WTC11 (cell line): ENCODE measurements at regions not wholly inside any gene's neighbourhood (a gene's known extent, or its start where the extent isn't known, plus 50 kb on each side); places are given as distances from the start of the nearest gene placed in this dataset.
A peak's percentile ranks its signal among the peaks of the same experiment; 100 is the strongest.

Experiments
- ATAC-seq: fragments of 200-7000 bp; cut with Tn5 transposase; 2 replicates; pipeline ENCODE4 v1.10.0; 2021; ENCODE audit warnings: mild to moderate bottlenecking, moderate library complexity
- CTCF ChIA-PET: fragments of 300-600 bp; sonication (Branson Sonifier 250); formaldehyde crosslinking; loops from one replicate; lab custom pipeline; 2021; ENCODE audit warnings: antibody characterized with exemption; lab: Charles Lee
- POLR2A ChIA-PET: fragments of 350-600 bp; sonication (Branson Sonifier 250); formaldehyde crosslinking; loops from one replicate; lab custom pipeline; 2021; ENCODE audit warnings: antibody characterized with exemption; lab: Charles Lee
- DNase-seq: peaks from one replicate; pipeline ENCODE4 v3.0.0; 2021; ENCODE audit warnings: low spot score
- H3K27ac Mint-ChIP-seq: 2 replicates; pipeline ENCODE4 v1.8.0; 2021; ENCODE audit warnings: mixed read lengths
- H3K27me3 Mint-ChIP-seq: 2 replicates; pipeline ENCODE4 v1.8.0; 2021; ENCODE audit warnings: low read depth, mild to moderate bottlenecking, moderate library complexity, mixed read lengths
- H3K36me3 Mint-ChIP-seq: 2 replicates; pipeline ENCODE4 v1.8.0; 2021; ENCODE audit warnings: mixed read lengths
- H3K4me1 Mint-ChIP-seq: 2 replicates; pipeline ENCODE4 v1.8.0; 2022; ENCODE audit warnings: mixed read lengths
- H3K4me3 Mint-ChIP-seq: 2 replicates; pipeline ENCODE4 v1.8.0; 2021; ENCODE audit warnings: mild to moderate bottlenecking, moderate library complexity, mixed read lengths
- H3K9me3 Mint-ChIP-seq: 2 replicates; pipeline ENCODE4 v1.8.0; 2021; ENCODE audit warnings: mixed read lengths
- ATF6 ChIP-seq: sonication (generic); formaldehyde crosslinking; IDR thresholded peaks from 2 replicates; pipeline ENCODE4 v1.8.1; 2023; ENCODE audit warnings: mild to moderate bottlenecking, missing genetic modification reagents
- CDX4 ChIP-seq: fragments of 250-450 bp; sonication (Bioruptor Pico); IDR thresholded peaks from 2 replicates; pipeline ENCODE4 v1.9.0; 2021; ENCODE audit warnings: moderate library complexity, mild to moderate bottlenecking, inconsistent platforms, borderline replicate concordance
- CTCF ChIP-seq: fragments of 200-600 bp; IDR thresholded peaks from 2 replicates; pipeline ENCODE4 v1.8.0; 2022; ENCODE audit warnings: antibody characterized with exemption
- E2F5 ChIP-seq: sonication (generic); formaldehyde crosslinking; IDR thresholded peaks from 2 replicates; pipeline ENCODE4 v1.8.1; 2022; ENCODE audit warnings: mild to moderate bottlenecking, moderate library complexity, missing genetic modification reagents
- FOXP1 ChIP-seq: sonication (generic); formaldehyde crosslinking; IDR thresholded peaks from 2 replicates; pipeline ENCODE4 v1.8.0; 2022; ENCODE audit warnings: missing genetic modification reagents, mild to moderate bottlenecking, moderate library complexity, borderline replicate concordance
- GRHL2 ChIP-seq: fragments of 250-450 bp; sonication (Bioruptor Pico); IDR thresholded peaks from 2 replicates; pipeline ENCODE4 v1.8.0; 2022; ENCODE audit warnings: mild to moderate bottlenecking, moderate library complexity; ENCODE audit not compliant: insufficient replicate concordance, severe bottlenecking
- HMGA2 ChIP-seq: fragments of 250-450 bp; sonication (Bioruptor Pico); IDR thresholded peaks from 2 replicates; pipeline ENCODE4 v1.4.0; 2021; ENCODE audit warnings: mild to moderate bottlenecking, moderate library complexity
- IRF1 ChIP-seq: sonication (generic); formaldehyde crosslinking; IDR thresholded peaks from 2 replicates; pipeline ENCODE4 v1.8.0; 2023; ENCODE audit warnings: missing genetic modification reagents
- JUN ChIP-seq: sonication (generic); formaldehyde crosslinking; IDR thresholded peaks from 2 replicates; pipeline ENCODE4 v1.8.0; 2023; ENCODE audit warnings: mild to moderate bottlenecking, missing genetic modification reagents
- MAX ChIP-seq: sonication (generic); formaldehyde crosslinking; IDR thresholded peaks from 2 replicates; pipeline ENCODE4 v1.8.0; 2022; ENCODE audit warnings: mild to moderate bottlenecking, missing genetic modification reagents
- NFYB ChIP-seq: sonication (generic); formaldehyde crosslinking; conservative IDR thresholded peaks from 2 replicates; pipeline ENCODE4 v1.8.0; 2022; ENCODE audit warnings: low read depth, missing genetic modification reagents
- NR3C1 ChIP-seq: sonication (generic); formaldehyde crosslinking; conservative IDR thresholded peaks from 2 replicates; pipeline ENCODE4 v1.8.1; 2023; ENCODE audit warnings: low read depth, mild to moderate bottlenecking, missing genetic modification reagents
- OVOL2 ChIP-seq: fragments of 250-450 bp; sonication (Bioruptor Pico); IDR thresholded peaks from 2 replicates; pipeline ENCODE4 v1.9.0; 2021; ENCODE audit warnings: mild to moderate bottlenecking, borderline replicate concordance
- USF1 ChIP-seq: sonication (generic); formaldehyde crosslinking; IDR thresholded peaks from 2 replicates; pipeline ENCODE4 v1.8.0; 2022; ENCODE audit warnings: mild to moderate bottlenecking, missing genetic modification reagents
- ZBTB21 ChIP-seq: sonication (generic); formaldehyde crosslinking; IDR thresholded peaks from 2 replicates; pipeline ENCODE4 v1.8.1; 2023; ENCODE audit warnings: mild to moderate bottlenecking, missing genetic modification reagents, borderline replicate concordance
- ZNF317 ChIP-seq: sonication (generic); formaldehyde crosslinking; IDR thresholded peaks from 2 replicates; pipeline ENCODE4 v1.8.1; 2023; ENCODE audit warnings: low read depth, mild to moderate bottlenecking, moderate library complexity, missing genetic modification reagents, borderline replicate concordance
- ZNF532 ChIP-seq: fragments of 250-450 bp; sonication (Bioruptor Pico); IDR thresholded peaks from 2 replicates; pipeline ENCODE4 v1.9.0; 2021; ENCODE audit warnings: mild to moderate bottlenecking, borderline replicate concordance
- ZNF671 ChIP-seq: fragments of 250-450 bp; sonication (Bioruptor Pico); IDR thresholded peaks from 2 replicates; pipeline ENCODE4 v1.8.0; 2021; ENCODE audit warnings: mild to moderate bottlenecking

GRCh38 chr7:135856356-135857144 is 107.9 kb upstream of the FAM180A start:
- H3K9me3 Mint-ChIP-seq: peaks cover 36% of the 10 kb centered on the region
- TF ChIP-seq CDX4 (CRISPR knock-in tag) (no peak), IRF1 (CRISPR knock-in tag) (no peak), CTCF (no peak), GRHL2 (CRISPR knock-in tag) (no peak), ZBTB21 (CRISPR knock-in tag) (no peak), OVOL2 (CRISPR knock-in tag) (no peak)
- TF ChIP-seq, all 79 proteins: peak for 0
- Mint-ChIP-seq H3K4me1 (peaks cover 10% of the 10 kb centered on the region), H3K27me3 (peaks cover 3% of the 10 kb centered on the region; the same call in 1 of the 2 replicates), H3K4me3 (no peak overlapping the region), H3K36me3 (peaks cover 19% of the 10 kb centered on the region), H3K27ac (no peak overlapping the region)
- no peak for ATAC-seq
- DNase-seq: no peak
- ChIA-PET POLR2A (no interaction called here), CTCF (interaction anchor here (0.6 kb wide), 1 partner anchor 41 kb away, joined by 3 read pairs; no protein-coding TSS in a partner anchor)

- Mint-ChIP-seq H3K4me3 (no peak overlapping the region), H3K9me3 (peaks cover 31% of the 10 kb centered on the region), H3K36me3 (peaks cover 18% of the 10 kb centered on the region), H3K4me1 (peaks cover 10% of the 10 kb centered on the region), H3K27me3 (peaks cover 3% of the 10 kb centered on the region; the same call in 1 of the 2 replicates), H3K27ac (no peak overlapping the region)
- no peak for DNase-seq
- ChIA-PET POLR2A (no interaction called here), CTCF (interaction anchor here (0.8 to 1.0 kb wide), 2 partner anchors 55 to 160 kb away, joined by 3 read pairs; no protein-coding TSS in a partner anchor)
- ATAC-seq: peak; percentile 71
- TF ChIP-seq MAX (CRISPR knock-in tag) (no peak), JUN (no peak), NR3C1 (CRISPR knock-in tag) (no peak), NFYB (CRISPR knock-in tag) (no peak), ZNF671 (CRISPR knock-in tag) (no peak), ATF6 (no peak), HMGA2 (no peak), E2F5 (CRISPR knock-in tag) (no peak), FOXP1 (CRISPR knock-in tag) (no peak), ZNF532 (CRISPR knock-in tag) (no peak), ZNF317 (no peak), USF1 (no peak)
Measured at GRCh38 chr7:135855846-135856245, 107.2 kb upstream of the FAM180A start.
